Lower leg skin (tissue), 4 donors: ENCODE measurements at regions not wholly inside any gene's neighbourhood (a gene's known extent, or its start where the extent isn't known, plus 50 kb on each side); places are given as distances from the start of the nearest gene placed in this dataset.

ENCODE experiments used
- DNase-seq, 2 donors: peaks; one replicate each; pipeline ENCODE4 v3.0.0-alpha.2; 2019; ENCODE audit warnings: low spot score in 2 of 2
- H3K4me3 ChIP-seq: fragments of 200-600 bp; sonication (generic); 2 replicates; pipeline ENCODE4 v1.5.1; 2017; ENCODE audit warnings: mild to moderate bottlenecking, low read depth; ENCODE audit not compliant: poor library complexity, severe bottlenecking
- POLR2A ChIP-seq, 2 donors: fragments of 450-650 bp; IDR thresholded peaks; one replicate each; pipeline ENCODE4 v1.6.1; 2016 to 2017; ENCODE audit warnings: antibody characterized with exemption in 2 of 2, mild to moderate bottlenecking in 1 of 2, moderate library complexity in 1 of 2
- WGBS, 2 donors: methylation state at CpG; one replicate each; pipeline ENCODE4 v1.1.5; 2018; 5-methylcytosine and 5-hydroxymethylcytosine counted together
- intact Hi-C: fragments of 100-400 bp; cut with DNase I; formaldehyde crosslinking; loops from one replicate; pipeline ENCODE4 v1.15.0; 2023; ENCODE audit warnings: low total_unique reads
- TF ChIP-seq, protein P1 (sequence below), 3 donors: fragments of 450-650 bp; IDR thresholded peaks; one replicate each; pipeline ENCODE4 v1.5.1; 2016; ENCODE audit warnings: antibody characterized with exemption in 3 of 3, mild to moderate bottlenecking in 3 of 3, moderate library complexity in 2 of 3

DNA sequence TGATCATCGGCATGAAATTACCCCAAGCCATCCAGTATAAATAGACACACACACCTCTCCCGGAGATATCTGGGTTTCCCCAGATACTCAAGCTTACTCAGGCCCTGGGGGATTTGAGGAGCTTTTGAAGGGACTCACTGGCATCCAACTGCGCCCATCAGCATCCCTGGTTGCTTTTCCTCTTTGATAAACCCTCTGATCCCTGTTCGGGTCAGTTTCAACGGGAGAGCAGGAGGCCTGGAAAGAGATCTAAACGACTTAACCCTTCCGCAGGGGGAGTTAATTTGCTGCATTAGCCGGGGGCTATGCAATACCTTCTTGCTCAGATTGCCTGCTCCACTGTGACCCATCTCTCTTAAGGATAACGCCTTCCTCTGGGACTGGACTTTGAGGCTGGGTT lies 76.6 kb downstream of the MAF start:
- no peak for DNase-seq
- no peak for TF ChIP-seq POLR2A (IDR thresholded peaks at IDR 0.05)
- intact Hi-C loops, result no loop called here
- H3K4me3 ChIP-seq, result no peak overlapping the region
- WGBS, 2 donors, result 76 to 79% methylated on average over 9 of the region's 9 CpGs

DNA sequence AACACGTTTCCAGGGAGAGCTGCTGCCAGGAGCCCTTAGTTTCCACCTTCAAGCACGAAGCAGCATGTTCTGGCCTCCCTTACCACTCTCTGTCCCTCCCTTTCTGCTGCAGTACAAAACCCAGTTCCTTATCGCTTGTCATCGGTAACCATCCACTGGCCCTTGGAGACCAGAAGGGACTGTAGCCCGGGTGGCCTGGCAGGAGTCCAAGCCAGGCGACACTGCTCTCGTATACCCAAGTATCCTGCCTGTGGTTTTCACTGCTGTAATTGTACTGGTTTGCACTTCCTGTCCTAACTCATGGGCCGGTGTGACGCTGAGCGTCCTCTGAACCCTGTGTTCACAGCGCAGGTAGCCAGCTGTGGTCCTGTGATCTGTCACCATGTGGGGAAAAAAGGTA lies 81.1 kb downstream of the MAF start:
- TF ChIP-seq, protein P1, sequence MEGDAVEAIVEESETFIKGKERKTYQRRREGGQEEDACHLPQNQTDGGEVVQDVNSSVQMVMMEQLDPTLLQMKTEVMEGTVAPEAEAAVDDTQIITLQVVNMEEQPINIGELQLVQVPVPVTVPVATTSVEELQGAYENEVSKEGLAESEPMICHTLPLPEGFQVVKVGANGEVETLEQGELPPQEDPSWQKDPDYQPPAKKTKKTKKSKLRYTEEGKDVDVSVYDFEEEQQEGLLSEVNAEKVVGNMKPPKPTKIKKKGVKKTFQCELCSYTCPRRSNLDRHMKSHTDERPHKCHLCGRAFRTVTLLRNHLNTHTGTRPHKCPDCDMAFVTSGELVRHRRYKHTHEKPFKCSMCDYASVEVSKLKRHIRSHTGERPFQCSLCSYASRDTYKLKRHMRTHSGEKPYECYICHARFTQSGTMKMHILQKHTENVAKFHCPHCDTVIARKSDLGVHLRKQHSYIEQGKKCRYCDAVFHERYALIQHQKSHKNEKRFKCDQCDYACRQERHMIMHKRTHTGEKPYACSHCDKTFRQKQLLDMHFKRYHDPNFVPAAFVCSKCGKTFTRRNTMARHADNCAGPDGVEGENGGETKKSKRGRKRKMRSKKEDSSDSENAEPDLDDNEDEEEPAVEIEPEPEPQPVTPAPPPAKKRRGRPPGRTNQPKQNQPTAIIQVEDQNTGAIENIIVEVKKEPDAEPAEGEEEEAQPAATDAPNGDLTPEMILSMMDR (IDR thresholded peaks at IDR 0.05), result no peak
- TF ChIP-seq POLR2A (IDR thresholded peaks at IDR 0.05), result no peak
- no peak overlapping the region for H3K4me3 ChIP-seq
- intact Hi-C loops, result no loop called here
- 59 to 79% methylated on average over 11 of the region's 11 CpGs for WGBS, 2 donors
- peak in 1 of 2 donors; percentile 89 for DNase-seq

DNA sequence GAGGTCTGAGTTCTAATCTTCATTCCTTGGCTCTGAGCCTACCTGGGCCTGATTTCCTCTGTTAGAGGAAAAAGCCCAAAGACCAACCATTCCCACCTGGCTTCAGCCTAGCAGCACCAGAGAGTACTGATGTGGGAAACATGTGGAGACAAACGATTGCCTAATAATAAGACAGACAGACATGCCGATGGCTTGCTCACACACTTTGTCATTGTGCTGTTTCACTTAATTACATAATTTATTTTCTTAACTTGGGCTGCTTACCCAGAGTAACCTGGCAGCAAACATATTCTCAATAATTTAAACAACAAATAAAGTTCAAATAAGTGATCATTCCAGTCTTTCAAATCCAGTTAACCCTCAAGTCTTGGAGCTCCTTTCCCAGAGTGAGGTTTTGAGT lies 83.4 kb downstream of the MAF start:
- intact Hi-C loops, result no loop called here
- no peak for TF ChIP-seq POLR2A (IDR thresholded peaks at IDR 0.05)
- TF ChIP-seq, protein P1 (IDR thresholded peaks at IDR 0.05), result no peak
- no peak for DNase-seq
- 30 to 35% methylated on average over 2 of the region's 2 CpGs for WGBS, 2 donors
- H3K4me3 ChIP-seq, result no peak overlapping the region

DNA sequence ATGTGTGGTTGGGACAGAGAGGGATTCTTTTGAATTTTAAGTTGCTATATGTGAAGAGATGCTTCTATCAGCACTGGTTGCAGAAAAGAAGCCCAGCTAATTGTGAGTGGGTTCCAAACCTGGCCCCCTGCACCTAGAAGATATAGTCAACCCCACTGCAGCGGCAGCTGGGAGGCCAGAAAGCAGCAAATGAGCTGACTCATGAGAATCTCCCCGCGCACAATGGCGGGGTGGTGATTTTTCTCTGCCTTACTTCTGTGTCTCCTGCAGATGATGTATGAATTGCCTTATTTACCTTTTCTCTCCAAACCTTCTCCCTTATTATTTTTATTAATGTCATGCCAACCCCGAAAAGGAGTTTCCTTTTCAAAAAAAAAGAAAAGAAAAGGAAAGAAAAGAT lies 89.7 kb downstream of the MAF start:
- no peak overlapping the region for H3K4me3 ChIP-seq
- WGBS, 2 donors, result 94 to 96% methylated on average over 5 of the region's 5 CpGs
- intact Hi-C loops, result no loop called here
- no peak for TF ChIP-seq POLR2A (IDR thresholded peaks at IDR 0.05)
- TF ChIP-seq, protein P1 (IDR thresholded peaks at IDR 0.05), result no peak
- DNase-seq, result no peak

DNA sequence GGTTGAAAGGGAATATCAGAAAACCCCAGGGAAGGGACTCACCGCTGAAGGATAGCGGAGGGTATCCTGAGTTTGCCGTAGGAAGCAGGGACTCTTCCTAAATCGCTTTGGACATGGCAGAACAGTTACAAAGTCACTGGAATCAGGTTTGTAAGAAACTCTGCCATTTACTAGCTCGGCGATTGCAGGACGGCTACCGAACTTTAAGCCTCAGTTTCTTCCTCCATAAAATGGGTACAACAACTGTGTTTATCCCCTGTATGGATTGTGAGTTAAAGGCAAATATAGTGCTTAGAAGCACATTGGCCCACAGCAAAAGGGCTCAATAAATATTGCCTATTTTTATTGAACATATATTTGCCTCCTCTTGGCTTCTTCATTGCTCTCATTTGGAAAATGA lies 90.6 kb downstream of the MAF start:
- intact Hi-C loops, result no loop called here
- 97% methylated on average over 8 of the region's 8 CpGs for WGBS, 2 donors
- no peak overlapping the region for H3K4me3 ChIP-seq
- no peak for TF ChIP-seq POLR2A (IDR thresholded peaks at IDR 0.05)
- TF ChIP-seq, protein P1 (IDR thresholded peaks at IDR 0.05), result no peak
- DNase-seq, result no peak

DNA sequence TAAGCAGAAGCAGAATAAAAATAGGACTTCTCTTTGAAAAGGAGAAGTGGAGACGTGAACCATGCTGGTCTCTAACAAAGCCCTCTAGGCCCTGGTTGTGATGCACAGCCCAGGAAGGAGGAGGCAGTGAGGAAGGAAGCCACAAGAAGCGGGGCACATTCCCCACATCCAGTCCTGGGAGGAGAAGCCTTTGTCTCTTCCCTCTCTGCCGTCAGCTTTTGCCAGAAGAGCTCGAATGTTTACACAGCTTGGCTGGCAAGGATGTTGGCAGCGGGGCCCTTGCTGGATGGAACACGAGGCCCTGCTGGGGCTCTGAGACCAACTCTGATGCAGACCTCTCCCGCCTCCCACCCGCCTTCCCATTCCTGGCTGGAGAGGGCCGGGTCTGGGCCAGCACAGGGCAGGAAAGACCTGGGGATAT lies 91.3 kb downstream of the MAF start:
- no peak overlapping the region for H3K4me3 ChIP-seq
- intact Hi-C loops, result no loop called here
- TF ChIP-seq, protein P1 (IDR thresholded peaks at IDR 0.05), result no peak
- no peak for TF ChIP-seq POLR2A (IDR thresholded peaks at IDR 0.05)
- WGBS, 2 donors, result 33 to 44% methylated on average over 9 of the region's 9 CpGs
- peak in 1 of 2 donors; percentile 31 for DNase-seq
